Large intestine (tissue), 3 donors: ENCODE measurements at regions not wholly inside any gene's neighbourhood (a gene's known extent, or its start where the extent isn't known, plus 50 kb on each side); places are given as distances from the start of the nearest gene placed in this dataset.
A peak's percentile ranks its signal among the peaks of the same experiment; 100 is the strongest.

ENCODE experiments used
- DNase-seq, 2 donors: peaks; one replicate each; pipeline versions ENCODE4 v3.0.0 to v3.0.0-alpha.2; 2013
- H3K27ac ChIP-seq: one replicate; pipeline ENCODE4 v1.5.1; 2013; ENCODE audit warnings: low read length
- H3K27me3 ChIP-seq: 2 replicates; pipeline ENCODE4 v1.6.1; 2013; ENCODE audit warnings: low read length; ENCODE audit not compliant: control insufficient read depth, insufficient read depth
- H3K36me3 ChIP-seq: 2 replicates; pipeline ENCODE4 v1.6.1; 2013; ENCODE audit warnings: low read length; ENCODE audit not compliant: control insufficient read depth, insufficient read depth
- H3K4me1 ChIP-seq: one replicate; pipeline ENCODE4 v1.6.1; 2013; ENCODE audit warnings: low read length; ENCODE audit not compliant: control insufficient read depth, insufficient read depth
- H3K4me3 ChIP-seq: one replicate; pipeline ENCODE4 v1.5.1; 2013; ENCODE audit warnings: low read length
- H3K9me3 ChIP-seq: one replicate; pipeline ENCODE4 v1.6.1; 2013; ENCODE audit warnings: mild to moderate bottlenecking, low read depth, low read length, moderate library complexity; ENCODE audit not compliant: control insufficient read depth
- WGBS: methylation state at CpG from one replicate; pipeline ENCODE4 v1.1.5; 2013; ENCODE audit warnings: low lambda C conversion rate; ENCODE audit not compliant: insufficient coverage; 5-methylcytosine and 5-hydroxymethylcytosine counted together

DNA sequence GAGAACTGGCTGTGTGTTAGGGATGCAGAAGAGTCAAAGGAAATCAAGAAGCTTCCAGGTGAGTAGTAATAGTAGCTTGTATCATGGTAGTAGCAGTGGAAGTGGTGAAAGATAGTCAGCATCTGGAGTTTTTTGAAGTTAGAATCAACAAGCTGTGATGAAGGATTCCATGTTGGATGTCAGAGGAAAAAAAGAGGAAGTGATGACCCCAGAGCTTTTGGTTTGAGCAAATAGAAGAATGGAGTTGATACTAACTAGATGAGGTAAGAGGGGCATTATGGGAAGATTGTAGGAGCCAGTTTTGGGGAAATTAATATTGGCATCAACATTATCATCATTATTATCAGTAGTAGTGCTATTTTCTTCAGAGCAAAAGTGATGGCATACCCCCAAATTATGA is 542.2 kb downstream of the XIRP2 start:
- no peaks in the 10 kb centered on the region for H3K27me3 ChIP-seq

GRCh38 chr2:167424803-167425755 is 536.8 kb downstream of the XIRP2 start:
- Histone ChIP-seq H3K36me3 (no peaks in the 10 kb centered on the region), H3K4me1 (no peaks in the 10 kb centered on the region), H3K4me3 (no peak overlapping the region), H3K27ac (no peak overlapping the region), H3K27me3 (no peaks in the 10 kb centered on the region), H3K9me3 (no peaks in the 10 kb centered on the region)
- no peak for DNase-seq
- WGBS, result 100% methylated on average over 1 of the region's 8 CpGs

More for the DNA sequence above, 542.2 kb downstream of the XIRP2 start:
- Histone ChIP-seq H3K9me3 (no peaks in the 10 kb centered on the region), H3K4me3 (no peak overlapping the region), H3K36me3 (no peaks in the 10 kb centered on the region), H3K4me1 (no peaks in the 10 kb centered on the region), H3K27ac (no peak overlapping the region)
- DNase-seq, result no peak

GRCh38 chr2:167424221-167424620 is 535.9 kb downstream of the XIRP2 start:
- Histone ChIP-seq H3K9me3 (no peaks in the 10 kb centered on the region), H3K27ac (no peak overlapping the region), H3K36me3 (no peaks in the 10 kb centered on the region), H3K4me3 (no peak overlapping the region), H3K27me3 (no peaks in the 10 kb centered on the region), H3K4me1 (no peaks in the 10 kb centered on the region)
- 60% methylated on average over 1 of the region's 1 CpG for WGBS
- DNase-seq, result no peak

DNA sequence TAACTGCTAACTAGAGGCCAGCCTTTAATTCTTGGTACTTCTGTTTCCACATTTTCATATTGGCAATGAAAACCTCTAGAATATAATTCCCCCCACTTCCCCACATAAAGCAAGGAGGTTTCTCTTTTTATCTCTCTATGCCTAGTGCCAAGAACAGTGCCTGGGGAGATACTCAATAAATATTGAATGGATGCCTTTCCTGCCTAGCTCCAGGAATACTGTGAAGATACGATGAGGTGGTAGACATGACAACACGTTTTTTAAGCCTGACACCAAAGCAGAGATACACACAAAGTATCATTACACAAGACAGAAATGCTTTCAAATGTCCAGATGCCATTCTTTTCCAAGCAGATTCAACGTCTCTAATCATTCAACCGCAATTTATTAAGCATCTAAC is 535.5 kb downstream of the XIRP2 start:
- H3K4me3 ChIP-seq, result no peak overlapping the region
- 50% methylated on average over 2 of the region's 4 CpGs for WGBS
- H3K9me3 ChIP-seq, result no peaks in the 10 kb centered on the region
- H3K36me3 ChIP-seq, result no peaks in the 10 kb centered on the region
- H3K27me3 ChIP-seq, result no peaks in the 10 kb centered on the region
- no peak overlapping the region for H3K27ac ChIP-seq
- DNase-seq, result no peak
- H3K4me1 ChIP-seq, result no peaks in the 10 kb centered on the region

DNA sequence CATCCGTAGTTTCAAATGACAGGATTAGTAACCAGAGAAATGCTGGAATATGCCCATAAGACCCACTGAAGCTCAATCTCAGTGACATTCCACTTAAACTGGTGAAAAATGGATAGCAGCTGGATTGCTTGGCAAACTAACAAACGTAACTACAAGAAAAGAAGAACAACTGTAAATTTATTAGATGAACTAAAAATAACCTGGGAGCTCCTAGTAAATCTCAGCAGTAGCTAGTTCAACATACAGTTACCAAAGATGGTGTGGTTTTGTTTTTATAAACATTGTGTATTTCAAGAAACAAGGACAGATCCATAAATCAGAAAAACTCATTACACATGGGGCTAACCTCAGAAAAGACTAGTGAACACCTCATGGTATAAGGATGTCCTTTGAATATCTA is 531.9 kb downstream of the XIRP2 start:
- Histone ChIP-seq H3K27ac (no peak overlapping the region), H3K36me3 (no peaks in the 10 kb centered on the region), H3K4me1 (peaks cover 4% of the 10 kb centered on the region), H3K9me3 (no peaks in the 10 kb centered on the region), H3K4me3 (no peak overlapping the region), H3K27me3 (no peaks in the 10 kb centered on the region)
- WGBS, result no CpG with 5 or more reads among the region's 2 CpGs
- DNase-seq, result peak in 1 of 2 donors; percentile 7

DNA sequence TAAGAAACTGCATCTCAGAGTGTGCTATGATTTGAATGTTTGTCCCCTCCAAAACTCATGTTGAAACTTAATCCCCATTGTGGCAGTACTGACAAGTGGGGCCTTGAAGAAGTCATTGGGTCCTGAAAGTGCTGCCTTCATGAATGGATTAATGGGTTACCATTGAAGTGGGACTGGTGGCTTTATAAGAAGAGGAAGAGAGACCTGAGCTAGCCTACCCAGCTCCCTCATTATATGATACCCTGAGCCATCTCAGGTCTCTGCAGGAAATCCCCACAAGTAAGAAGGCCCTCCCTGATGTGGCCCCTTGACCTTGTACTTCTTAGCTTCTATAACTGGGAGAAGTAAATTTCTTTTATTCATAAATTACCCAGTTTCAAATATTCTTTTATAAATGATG is 526.8 kb downstream of the XIRP2 start:
- no peak overlapping the region for H3K4me3 ChIP-seq
- no peak for DNase-seq
- no peak overlapping the region for H3K27ac ChIP-seq
- no peaks in the 10 kb centered on the region for H3K9me3 ChIP-seq
- no peaks in the 10 kb centered on the region for H3K36me3 ChIP-seq
- H3K4me1 ChIP-seq, result peaks cover 4% of the 10 kb centered on the region
- H3K27me3 ChIP-seq, result no peaks in the 10 kb centered on the region

DNA sequence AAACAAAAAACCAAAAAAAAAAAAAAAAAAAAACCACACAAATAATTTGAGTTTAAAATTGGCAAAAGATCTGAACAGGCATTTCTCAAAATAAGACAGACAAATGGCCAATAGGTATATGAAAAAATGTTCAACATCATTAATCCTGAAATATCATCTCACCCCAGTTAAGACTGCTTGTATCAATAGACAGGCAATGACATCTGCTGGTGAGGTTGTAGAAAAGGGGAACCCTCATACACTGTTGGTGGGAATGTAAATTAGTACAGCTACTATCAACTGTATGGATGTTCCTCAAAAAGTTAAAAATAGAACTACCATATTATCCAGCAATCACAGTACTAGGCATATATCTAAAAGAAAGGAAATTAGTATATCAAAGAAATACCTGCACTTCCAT is 523.1 kb downstream of the XIRP2 start:
- H3K9me3 ChIP-seq, result no peaks in the 10 kb centered on the region
- H3K4me1 ChIP-seq, result peaks cover under 1% of the 10 kb centered on the region
- no peak for DNase-seq
- no peak overlapping the region for H3K4me3 ChIP-seq
- H3K27me3 ChIP-seq, result no peaks in the 10 kb centered on the region
- no peak overlapping the region for H3K27ac ChIP-seq
- no peaks in the 10 kb centered on the region for H3K36me3 ChIP-seq

GRCh38 chr2:167406558-167406957 is 518.3 kb downstream of the XIRP2 start:
- Histone ChIP-seq H3K27me3 (no peaks in the 10 kb centered on the region), H3K27ac (no peak overlapping the region), H3K4me1 (no peaks in the 10 kb centered on the region), H3K4me3 (no peak overlapping the region), H3K36me3 (no peaks in the 10 kb centered on the region), H3K9me3 (no peaks in the 10 kb centered on the region)
- no CpG with 5 or more reads among the region's 4 CpGs for WGBS
- no peak for DNase-seq

DNA sequence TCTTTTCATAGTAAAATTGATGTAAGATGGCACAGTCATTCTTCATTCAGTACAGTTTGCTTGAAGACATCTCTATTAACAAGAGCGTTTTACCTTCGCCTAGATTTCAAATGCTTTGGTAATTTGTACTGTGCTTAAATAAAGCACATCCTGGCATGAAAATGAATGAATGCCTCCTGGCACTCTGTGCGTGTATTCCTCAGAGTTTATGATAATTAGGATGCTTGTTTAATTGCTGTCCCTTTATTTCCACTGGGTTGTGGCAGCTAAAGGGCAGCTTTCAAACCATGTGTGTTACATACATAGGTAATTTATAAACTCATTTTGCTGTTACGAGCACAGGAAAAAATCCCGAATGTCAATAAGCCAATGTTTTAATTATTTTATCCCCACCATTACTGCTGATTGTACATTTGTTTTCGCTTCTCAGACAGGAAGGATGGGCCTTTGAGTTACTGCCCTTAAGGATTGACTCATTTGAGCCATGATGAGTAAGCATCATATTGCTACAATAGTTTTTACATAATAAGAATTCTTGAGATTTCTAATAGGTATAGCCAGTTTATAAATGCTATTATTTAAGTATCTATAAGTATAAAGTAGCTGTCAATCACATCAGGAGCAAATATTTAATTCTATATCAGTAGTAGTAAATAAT is 516.5 kb downstream of the XIRP2 start:
- no peak overlapping the region for H3K4me3 ChIP-seq
- H3K27ac ChIP-seq, result no peak overlapping the region
- no peaks in the 10 kb centered on the region for H3K36me3 ChIP-seq
- no peak for DNase-seq
- 95% methylated on average over 4 of the region's 6 CpGs for WGBS
- H3K27me3 ChIP-seq, result no peaks in the 10 kb centered on the region
- H3K4me1 ChIP-seq, result no peaks in the 10 kb centered on the region
- no peaks in the 10 kb centered on the region for H3K9me3 ChIP-seq

GRCh38 chr2:167401309-167401708 is 513.0 kb downstream of the XIRP2 start:
- H3K4me3 ChIP-seq, result no peak overlapping the region
- DNase-seq, result no peak
- H3K36me3 ChIP-seq, result no peaks in the 10 kb centered on the region
- no peaks in the 10 kb centered on the region for H3K4me1 ChIP-seq
- no peaks in the 10 kb centered on the region for H3K27me3 ChIP-seq
- H3K27ac ChIP-seq, result no peak overlapping the region
- H3K9me3 ChIP-seq, result no peaks in the 10 kb centered on the region

GRCh38 chr2:167400546-167400945 is 512.3 kb downstream of the XIRP2 start:
- H3K4me3 ChIP-seq, result no peak overlapping the region
- no peak for DNase-seq
- no peak overlapping the region for H3K27ac ChIP-seq
- WGBS, result no CpG with 5 or more reads among the region's 2 CpGs
- no peaks in the 10 kb centered on the region for H3K4me1 ChIP-seq
- H3K9me3 ChIP-seq, result no peaks in the 10 kb centered on the region
- H3K27me3 ChIP-seq, result no peaks in the 10 kb centered on the region
- no peaks in the 10 kb centered on the region for H3K36me3 ChIP-seq
